MM.1S (cell line): ENCODE measurements at regions not wholly inside any gene's neighbourhood (a gene's known extent, or its start where the extent isn't known, plus 50 kb on each side); places are given as distances from the start of the nearest gene placed in this dataset.

Experiments
- EZH2 ChIP-seq: fragments of 300-600 bp; sonication (generic); optimal IDR thresholded peaks from 2 replicates; pipeline ENCODE3; 2017; ENCODE audit warnings: low read depth, mild to moderate bottlenecking, antibody characterized with exemption, low read length, mixed read lengths
- EZH2phosphoT487 ChIP-seq: fragments of 300-600 bp; sonication (generic); IDR thresholded peaks from 2 replicates; pipeline ENCODE4 v1.6.1; 2018; ENCODE audit warnings: antibody characterized with exemption, low read length
- TF ChIP-seq, protein P1 (sequence below): fragments of 300-600 bp; sonication (generic); IDR thresholded peaks from 2 replicates; pipeline ENCODE4 v1.5.1; 2016; ENCODE audit warnings: antibody characterized with exemption, low read length, mixed read lengths

DNA sequence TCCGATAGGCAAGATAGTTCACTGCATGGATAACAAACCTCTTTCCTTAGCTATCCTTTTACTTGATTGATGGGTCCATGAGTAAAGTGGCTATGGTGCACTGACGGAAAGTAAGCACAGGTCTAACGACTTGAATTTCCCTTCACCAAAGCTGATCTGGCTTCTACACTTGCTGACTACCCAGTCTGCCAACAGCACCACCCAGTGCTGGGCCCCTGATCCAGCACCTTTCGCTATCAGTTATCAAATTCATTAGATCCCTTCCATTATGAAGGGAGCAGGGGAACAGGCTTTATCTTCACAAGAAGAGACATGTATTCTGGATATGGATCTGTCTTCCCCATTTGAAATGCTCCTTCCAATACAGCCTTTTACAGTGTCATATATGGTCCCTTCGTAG lies 855.9 kb downstream of the GRID1 start:
- TF ChIP-seq, protein P1, sequence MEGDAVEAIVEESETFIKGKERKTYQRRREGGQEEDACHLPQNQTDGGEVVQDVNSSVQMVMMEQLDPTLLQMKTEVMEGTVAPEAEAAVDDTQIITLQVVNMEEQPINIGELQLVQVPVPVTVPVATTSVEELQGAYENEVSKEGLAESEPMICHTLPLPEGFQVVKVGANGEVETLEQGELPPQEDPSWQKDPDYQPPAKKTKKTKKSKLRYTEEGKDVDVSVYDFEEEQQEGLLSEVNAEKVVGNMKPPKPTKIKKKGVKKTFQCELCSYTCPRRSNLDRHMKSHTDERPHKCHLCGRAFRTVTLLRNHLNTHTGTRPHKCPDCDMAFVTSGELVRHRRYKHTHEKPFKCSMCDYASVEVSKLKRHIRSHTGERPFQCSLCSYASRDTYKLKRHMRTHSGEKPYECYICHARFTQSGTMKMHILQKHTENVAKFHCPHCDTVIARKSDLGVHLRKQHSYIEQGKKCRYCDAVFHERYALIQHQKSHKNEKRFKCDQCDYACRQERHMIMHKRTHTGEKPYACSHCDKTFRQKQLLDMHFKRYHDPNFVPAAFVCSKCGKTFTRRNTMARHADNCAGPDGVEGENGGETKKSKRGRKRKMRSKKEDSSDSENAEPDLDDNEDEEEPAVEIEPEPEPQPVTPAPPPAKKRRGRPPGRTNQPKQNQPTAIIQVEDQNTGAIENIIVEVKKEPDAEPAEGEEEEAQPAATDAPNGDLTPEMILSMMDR, result no peak
- TF ChIP-seq EZH2 (no peak), EZH2phosphoT487 (no peak)
